Liver (tissue), 3 donors: ENCODE measurements at regions not wholly inside any gene's neighbourhood (a gene's known extent, or its start where the extent isn't known, plus 50 kb on each side); places are given as distances from the start of the nearest gene placed in this dataset.

Experiments used
- GABPA ChIP-seq, 2 donors: IDR thresholded peaks in 1 of 2; conservative IDR thresholded peaks in 1 of 2; 2 replicates each; pipeline ENCODE4 v1.6.1; 2016; ENCODE audit warnings: antibody characterized with exemption in 2 of 2, mild to moderate bottlenecking in 1 of 2, moderate library complexity in 1 of 2
- RAD21 ChIP-seq, 2 donors: IDR thresholded peaks; 2 replicates each; pipeline ENCODE4 v1.6.1; 2016; ENCODE audit warnings: antibody characterized with exemption in 2 of 2, mild to moderate bottlenecking in 2 of 2
- RXRA ChIP-seq, 2 donors: IDR thresholded peaks; 2 replicates each; pipeline ENCODE4 v1.6.1; 2017 to 2018; ENCODE audit warnings: antibody characterized with exemption in 2 of 2, mild to moderate bottlenecking in 1 of 2
- SP1 ChIP-seq: IDR thresholded peaks from 2 replicates; pipeline ENCODE4 v1.6.1; 2018; ENCODE audit warnings: antibody characterized with exemption, mild to moderate bottlenecking
- YY1 ChIP-seq: IDR thresholded peaks from 2 replicates; pipeline ENCODE4 v1.6.1; 2016; ENCODE audit warnings: antibody characterized with exemption, mild to moderate bottlenecking
- TF ChIP-seq, protein P1 (sequence below): IDR thresholded peaks from 2 replicates; pipeline ENCODE4 v1.6.1; 2016; ENCODE audit warnings: antibody characterized with exemption
- TF ChIP-seq, protein P2 (sequence below): fragments of 150-350 bp; IDR thresholded peaks from 2 replicates; pipeline ENCODE4 v1.5.1; 2017; ENCODE audit warnings: improper control_type of control experiment, low read depth, low read length; ENCODE audit not compliant: missing input control
- TF ChIP-seq, protein P3 (sequence below): IDR thresholded peaks from 2 replicates; pipeline ENCODE4 v1.6.1; 2016; ENCODE audit warnings: antibody characterized with exemption, mild to moderate bottlenecking
- donor health status: healthy.
- donor health status: healthy.

DNA sequence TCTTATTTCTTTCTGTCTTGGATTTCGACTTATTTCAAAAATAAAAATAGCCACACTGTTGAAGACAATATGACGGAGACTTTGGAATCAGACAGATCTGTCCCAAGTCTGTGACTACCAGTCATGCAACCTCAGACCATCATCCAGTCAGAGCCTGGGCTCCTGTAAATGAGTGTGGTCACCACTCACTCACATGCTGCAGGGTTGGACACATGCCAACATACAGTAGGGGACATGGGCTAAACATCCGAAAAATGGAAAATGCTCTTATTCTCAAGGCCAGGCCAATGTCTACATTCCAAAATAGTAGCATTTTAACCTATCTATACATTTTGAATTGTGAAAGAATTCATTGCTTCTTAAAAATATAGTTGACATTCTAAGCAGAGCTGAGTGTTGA lies 75.5 kb upstream of the EDNRB start:
- TF ChIP-seq, protein P1, sequence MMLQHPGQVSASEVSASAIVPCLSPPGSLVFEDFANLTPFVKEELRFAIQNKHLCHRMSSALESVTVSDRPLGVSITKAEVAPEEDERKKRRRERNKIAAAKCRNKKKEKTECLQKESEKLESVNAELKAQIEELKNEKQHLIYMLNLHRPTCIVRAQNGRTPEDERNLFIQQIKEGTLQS = no peak
- no peak for TF ChIP-seq YY1
- TF ChIP-seq, protein P2, sequence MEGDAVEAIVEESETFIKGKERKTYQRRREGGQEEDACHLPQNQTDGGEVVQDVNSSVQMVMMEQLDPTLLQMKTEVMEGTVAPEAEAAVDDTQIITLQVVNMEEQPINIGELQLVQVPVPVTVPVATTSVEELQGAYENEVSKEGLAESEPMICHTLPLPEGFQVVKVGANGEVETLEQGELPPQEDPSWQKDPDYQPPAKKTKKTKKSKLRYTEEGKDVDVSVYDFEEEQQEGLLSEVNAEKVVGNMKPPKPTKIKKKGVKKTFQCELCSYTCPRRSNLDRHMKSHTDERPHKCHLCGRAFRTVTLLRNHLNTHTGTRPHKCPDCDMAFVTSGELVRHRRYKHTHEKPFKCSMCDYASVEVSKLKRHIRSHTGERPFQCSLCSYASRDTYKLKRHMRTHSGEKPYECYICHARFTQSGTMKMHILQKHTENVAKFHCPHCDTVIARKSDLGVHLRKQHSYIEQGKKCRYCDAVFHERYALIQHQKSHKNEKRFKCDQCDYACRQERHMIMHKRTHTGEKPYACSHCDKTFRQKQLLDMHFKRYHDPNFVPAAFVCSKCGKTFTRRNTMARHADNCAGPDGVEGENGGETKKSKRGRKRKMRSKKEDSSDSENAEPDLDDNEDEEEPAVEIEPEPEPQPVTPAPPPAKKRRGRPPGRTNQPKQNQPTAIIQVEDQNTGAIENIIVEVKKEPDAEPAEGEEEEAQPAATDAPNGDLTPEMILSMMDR = no peak
- TF ChIP-seq SP1 = no peak
- TF ChIP-seq GABPA (IDR thresholded peaks at IDR 0.05 in 1 of 2, conservative IDR thresholded peaks at IDR 0.05 in 1 of 2) = no peak
- TF ChIP-seq RXRA (IDR thresholded peaks at IDR 0.05) = no peak
- TF ChIP-seq, protein P3, sequence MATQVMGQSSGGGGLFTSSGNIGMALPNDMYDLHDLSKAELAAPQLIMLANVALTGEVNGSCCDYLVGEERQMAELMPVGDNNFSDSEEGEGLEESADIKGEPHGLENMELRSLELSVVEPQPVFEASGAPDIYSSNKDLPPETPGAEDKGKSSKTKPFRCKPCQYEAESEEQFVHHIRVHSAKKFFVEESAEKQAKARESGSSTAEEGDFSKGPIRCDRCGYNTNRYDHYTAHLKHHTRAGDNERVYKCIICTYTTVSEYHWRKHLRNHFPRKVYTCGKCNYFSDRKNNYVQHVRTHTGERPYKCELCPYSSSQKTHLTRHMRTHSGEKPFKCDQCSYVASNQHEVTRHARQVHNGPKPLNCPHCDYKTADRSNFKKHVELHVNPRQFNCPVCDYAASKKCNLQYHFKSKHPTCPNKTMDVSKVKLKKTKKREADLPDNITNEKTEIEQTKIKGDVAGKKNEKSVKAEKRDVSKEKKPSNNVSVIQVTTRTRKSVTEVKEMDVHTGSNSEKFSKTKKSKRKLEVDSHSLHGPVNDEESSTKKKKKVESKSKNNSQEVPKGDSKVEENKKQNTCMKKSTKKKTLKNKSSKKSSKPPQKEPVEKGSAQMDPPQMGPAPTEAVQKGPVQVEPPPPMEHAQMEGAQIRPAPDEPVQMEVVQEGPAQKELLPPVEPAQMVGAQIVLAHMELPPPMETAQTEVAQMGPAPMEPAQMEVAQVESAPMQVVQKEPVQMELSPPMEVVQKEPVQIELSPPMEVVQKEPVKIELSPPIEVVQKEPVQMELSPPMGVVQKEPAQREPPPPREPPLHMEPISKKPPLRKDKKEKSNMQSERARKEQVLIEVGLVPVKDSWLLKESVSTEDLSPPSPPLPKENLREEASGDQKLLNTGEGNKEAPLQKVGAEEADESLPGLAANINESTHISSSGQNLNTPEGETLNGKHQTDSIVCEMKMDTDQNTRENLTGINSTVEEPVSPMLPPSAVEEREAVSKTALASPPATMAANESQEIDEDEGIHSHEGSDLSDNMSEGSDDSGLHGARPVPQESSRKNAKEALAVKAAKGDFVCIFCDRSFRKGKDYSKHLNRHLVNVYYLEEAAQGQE = no peak
- TF ChIP-seq RAD21 (IDR thresholded peaks at IDR 0.05) = no peak
